Fibroblast of lung (primary cell): ENCODE measurements at regions not wholly inside any gene's neighbourhood (a gene's known extent, or its start where the extent isn't known, plus 50 kb on each side); places are given as distances from the start of the nearest gene placed in this dataset.
A peak's percentile ranks its signal among the peaks of the same experiment; 100 is the strongest.

Experiments used
- DNase-seq, 2 donors: peaks; one replicate each; pipeline versions ENCODE4 v3.0.0 to v3.0.0-alpha.2; 2010; ENCODE audit warnings: low read depth in 2 of 2
- H2AFZ ChIP-seq: 2 replicates; pipeline ENCODE4 v1.5.1; 2012; ENCODE audit warnings: low read length, control low read depth, inconsistent platforms
- H3K27ac ChIP-seq: 2 replicates; pipeline ENCODE4 v1.5.1; 2011; ENCODE audit warnings: low read length, control low read depth; ENCODE audit not compliant: insufficient read depth
- H3K27me3 ChIP-seq: 2 replicates; pipeline ENCODE4 v1.5.1; 2011; ENCODE audit warnings: mild to moderate bottlenecking, low read length; ENCODE audit not compliant: control insufficient read depth, insufficient read depth
- H3K36me3 ChIP-seq: 2 replicates; pipeline ENCODE4 v1.5.1; 2011; ENCODE audit warnings: low read length; ENCODE audit not compliant: control insufficient read depth, insufficient read depth
- H3K4me1 ChIP-seq: 2 replicates; pipeline ENCODE4 v1.5.1; 2011; ENCODE audit warnings: low read length; ENCODE audit not compliant: control insufficient read depth, insufficient read depth; ENCODE audit errors: extremely low read depth
- H3K4me2 ChIP-seq: 2 replicates; pipeline ENCODE4 v1.5.1; 2011; ENCODE audit warnings: low read length, control low read depth; ENCODE audit not compliant: insufficient read depth; ENCODE audit errors: extremely low read depth
- H3K4me3 ChIP-seq, 4 experiments: fragments of 200-600 bp in 1 of 4; sonication (generic) in 1 of 4; replicated peaks in 1 of 4; 2 replicates each; pipeline ENCODE4 v1.5.1; 2011 to 2016; ENCODE audit warnings: low read length in 4 of 4, low read depth in 3 of 4, mild to moderate bottlenecking in 3 of 4, control low read depth in 2 of 4, inconsistent platforms in 1 of 4, mixed read lengths in 1 of 4; ENCODE audit not compliant: insufficient read depth in 1 of 4; ENCODE audit errors: control extremely low read depth in 1 of 4
- H3K79me2 ChIP-seq: 2 replicates; pipeline ENCODE4 v1.5.1; 2012; ENCODE audit warnings: mild to moderate bottlenecking, low read length, inconsistent platforms; ENCODE audit not compliant: control insufficient read depth, insufficient read depth
- H3K9ac ChIP-seq: 2 replicates; pipeline ENCODE4 v1.5.1; 2011; ENCODE audit warnings: mild to moderate bottlenecking, low read length, control low read depth; ENCODE audit not compliant: insufficient read depth
- H3K9me3 ChIP-seq: 2 replicates; pipeline ENCODE4 v1.5.1; 2012; ENCODE audit warnings: low read depth, low read length; ENCODE audit not compliant: control insufficient read depth, insufficient read depth
- H4K20me1 ChIP-seq: 2 replicates; pipeline ENCODE4 v1.5.1; 2011; ENCODE audit warnings: low read length; ENCODE audit not compliant: control insufficient read depth, insufficient read depth; ENCODE audit errors: extremely low read depth
- CTCF ChIP-seq, 2 donors: IDR thresholded peaks in 1 of 2; conservative IDR thresholded peaks in 1 of 2; 1 replicate in 1 of 2; 2 replicates in 1 of 2; pipeline ENCODE4 v1.5.1; 2011 to 2012; ENCODE audit warnings: low read length in 2 of 2, control low read depth in 1 of 2, inconsistent platforms in 1 of 2, low read depth in 1 of 2, mild to moderate bottlenecking in 1 of 2
- EZH2 ChIP-seq: IDR thresholded peaks from 2 replicates; pipeline ENCODE4 v1.5.1; 2012; ENCODE audit warnings: low read length, control low read depth, mild to moderate bottlenecking; ENCODE audit errors: missing control alignments

- Histone ChIP-seq H3K9ac (no peak overlapping the region), H3K27ac (no peak overlapping the region), H3K4me1 (peaks cover 5% of the 10 kb centered on the region), H4K20me1 (no peaks in the 10 kb centered on the region), H3K9me3 (no peaks in the 10 kb centered on the region), H3K4me3 (no peak overlapping the region), H3K27me3 (no peaks in the 10 kb centered on the region), H3K4me2 (no peak overlapping the region), H3K36me3 (no peaks in the 10 kb centered on the region), H2AFZ (no peak overlapping the region), H3K79me2 (no peaks in the 10 kb centered on the region)
- DNase-seq, result peak in 1 of 2 donors; percentile 79
- TF ChIP-seq CTCF (conservative IDR thresholded peaks at IDR 0.05 in 1 of 2, IDR thresholded peaks at IDR 0.05 in 1 of 2; ENCODE audit: low read depth in 1 of 2, low read length in 2 of 2), result no peak
- no peak for TF ChIP-seq EZH2
Measured at GRCh38 chr1:94621395-94621794, 79.8 kb upstream of the F3 start.

GRCh38 chr1:94620345-94621031 lies 78.9 kb upstream of the F3 start:
- Histone ChIP-seq H3K27ac (no peak overlapping the region), H3K4me3 (no peak overlapping the region), H3K36me3 (no peaks in the 10 kb centered on the region), H3K4me2 (no peak overlapping the region), H3K79me2 (no peaks in the 10 kb centered on the region), H3K4me1 (peaks cover 5% of the 10 kb centered on the region), H4K20me1 (no peaks in the 10 kb centered on the region), H2AFZ (no peak overlapping the region), H3K9ac (no peak overlapping the region), H3K9me3 (no peaks in the 10 kb centered on the region), H3K27me3 (no peaks in the 10 kb centered on the region)
- DNase-seq, result no peak
- TF ChIP-seq EZH2 (no peak), CTCF (conservative IDR thresholded peaks at IDR 0.05 in 1 of 2, IDR thresholded peaks at IDR 0.05 in 1 of 2; ENCODE audit: low read depth in 1 of 2, low read length in 2 of 2) (no peak)

- H3K27ac ChIP-seq, result no peak overlapping the region
- H3K4me1 ChIP-seq, result peaks cover 5% of the 10 kb centered on the region
- H4K20me1 ChIP-seq, result no peaks in the 10 kb centered on the region
- peak in 1 of 2 donors; percentile 47 for DNase-seq
- H3K4me3 ChIP-seq, result no peak overlapping the region
- TF ChIP-seq CTCF (conservative IDR thresholded peaks at IDR 0.05 in 1 of 2, IDR thresholded peaks at IDR 0.05 in 1 of 2; ENCODE audit: low read depth in 1 of 2, low read length in 2 of 2), result no peak
- no peak for TF ChIP-seq EZH2
- no peak overlapping the region for H3K9ac ChIP-seq
- no peak overlapping the region for H2AFZ ChIP-seq
- no peaks in the 10 kb centered on the region for H3K36me3 ChIP-seq
- no peaks in the 10 kb centered on the region for H3K9me3 ChIP-seq
- no peaks in the 10 kb centered on the region for H3K27me3 ChIP-seq
- H3K79me2 ChIP-seq, result no peaks in the 10 kb centered on the region
- H3K4me2 ChIP-seq, result no peak overlapping the region
Measured at GRCh38 chr1:94619731-94620130, 78.2 kb upstream of the F3 start.
